GM19452 (cell line): ENCODE measurements at regions not wholly inside any gene's neighbourhood (a gene's known extent, or its start where the extent isn't known, plus 50 kb on each side); places are given as distances from the start of the nearest gene placed in this dataset.
"Not testable (repeated sequence)": the region's sequence is repeated elsewhere in the genome, so short reads cannot be mapped to it uniquely, and the experiment has no call there.

Experiments used
- ATAC-seq: cut with Tn5 transposase; IDR thresholded peaks from one replicate; pipeline ENCODE4 v1.9.1; 2021; ENCODE audit not compliant: unreplicated experiment

- ATAC-seq, result no peak
Measured at GRCh38 chr16:29148867-29149272, 164.0 kb downstream of the LAT start.

GRCh38 chr16:29148131-29148691 is 163.4 kb downstream of the LAT start:
- no peak for ATAC-seq

- not testable (repeated sequence) for ATAC-seq
Measured at GRCh38 chr16:29147710-29148109, 162.9 kb downstream of the LAT start.

GRCh38 chr16:29146808-29147643 is 162.2 kb downstream of the LAT start:
- ATAC-seq, result not testable (repeated sequence)

GRCh38 chr16:29146266-29146665 is 161.4 kb downstream of the LAT start:
- ATAC-seq, result no peak

GRCh38 chr16:29145486-29146225 is 160.8 kb downstream of the LAT start:
- ATAC-seq, result not testable (repeated sequence)

- not testable (repeated sequence) for ATAC-seq
Measured at GRCh38 chr16:29145086-29145485, 160.2 kb downstream of the LAT start.

GRCh38 chr16:29144669-29145062 is 159.8 kb downstream of the LAT start:
- ATAC-seq, result not testable (repeated sequence)

GRCh38 chr16:29143739-29144668 is 159.2 kb downstream of the LAT start:
- not testable (repeated sequence) for ATAC-seq

- ATAC-seq, result not testable (repeated sequence)
Measured at GRCh38 chr16:29142506-29142905, 157.7 kb downstream of the LAT start.

GRCh38 chr16:29141586-29142324 is 156.9 kb downstream of the LAT start:
- no peak for ATAC-seq

- not testable (repeated sequence) for ATAC-seq
Measured at GRCh38 chr16:29141121-29141520, 156.3 kb downstream of the LAT start.

GRCh38 chr16:29139901-29140855 is 155.3 kb downstream of the LAT start:
- ATAC-seq, result not testable (repeated sequence)

- no peak for ATAC-seq
Measured at GRCh38 chr16:29139261-29139802, 154.5 kb downstream of the LAT start.

- not testable (repeated sequence) for ATAC-seq
Measured at GRCh38 chr16:29138698-29139097, 153.8 kb downstream of the LAT start.

- ATAC-seq, result not testable (repeated sequence)
Measured at GRCh38 chr16:29137894-29138662, 153.2 kb downstream of the LAT start.

GRCh38 chr16:29137461-29137860 is 152.6 kb downstream of the LAT start:
- not testable (repeated sequence) for ATAC-seq

- ATAC-seq, result not testable (repeated sequence)
Measured at GRCh38 chr16:29136916-29137315, 152.1 kb downstream of the LAT start.
